ENCODE measurements at regions not wholly inside any gene's neighbourhood (a gene's known extent, or its start where the extent isn't known, plus 50 kb on each side); places are given as distances from the start of the nearest gene placed in this dataset.

DNA sequence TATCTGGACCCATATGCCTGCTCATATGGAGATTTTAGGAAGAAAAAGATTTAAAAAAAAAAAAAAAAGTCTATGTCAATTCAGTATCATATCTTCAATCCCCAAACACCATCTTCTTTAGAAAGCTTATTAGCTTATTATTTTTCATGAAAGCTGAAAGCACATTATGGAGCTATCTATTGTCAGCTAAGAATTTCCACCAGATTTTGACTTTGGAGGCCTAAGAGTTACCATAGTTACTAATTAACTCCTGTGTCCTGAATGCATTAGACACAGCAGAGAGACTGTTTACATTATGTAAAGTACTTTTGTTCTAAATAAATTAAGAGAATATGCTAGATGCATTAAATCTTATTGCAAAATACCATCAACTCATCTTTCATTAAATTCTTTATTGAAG, 255.5 kb upstream of the NRSN1 start:
- no peak overlapping the region for H3K4me3 ChIP-seq
- H3K36me3 ChIP-seq (replicated peaks in 1 of 2; ENCODE audit: insufficient read depth in 1 of 2, low read depth in 2 of 2): no peaks in the 10 kb centered on the region
- ATAC-seq: no peak
- intact Hi-C loops (cut with DNase I): no loop called here
- no peaks in the 10 kb centered on the region for H3K4me1 ChIP-seq
- H3K27ac ChIP-seq: no peak overlapping the region
- no peaks in the 10 kb centered on the region for H3K9me3 ChIP-seq
- H3K27me3 ChIP-seq: no peaks in the 10 kb centered on the region
- DNase-seq: no peak
- TF ChIP-seq, protein P1, sequence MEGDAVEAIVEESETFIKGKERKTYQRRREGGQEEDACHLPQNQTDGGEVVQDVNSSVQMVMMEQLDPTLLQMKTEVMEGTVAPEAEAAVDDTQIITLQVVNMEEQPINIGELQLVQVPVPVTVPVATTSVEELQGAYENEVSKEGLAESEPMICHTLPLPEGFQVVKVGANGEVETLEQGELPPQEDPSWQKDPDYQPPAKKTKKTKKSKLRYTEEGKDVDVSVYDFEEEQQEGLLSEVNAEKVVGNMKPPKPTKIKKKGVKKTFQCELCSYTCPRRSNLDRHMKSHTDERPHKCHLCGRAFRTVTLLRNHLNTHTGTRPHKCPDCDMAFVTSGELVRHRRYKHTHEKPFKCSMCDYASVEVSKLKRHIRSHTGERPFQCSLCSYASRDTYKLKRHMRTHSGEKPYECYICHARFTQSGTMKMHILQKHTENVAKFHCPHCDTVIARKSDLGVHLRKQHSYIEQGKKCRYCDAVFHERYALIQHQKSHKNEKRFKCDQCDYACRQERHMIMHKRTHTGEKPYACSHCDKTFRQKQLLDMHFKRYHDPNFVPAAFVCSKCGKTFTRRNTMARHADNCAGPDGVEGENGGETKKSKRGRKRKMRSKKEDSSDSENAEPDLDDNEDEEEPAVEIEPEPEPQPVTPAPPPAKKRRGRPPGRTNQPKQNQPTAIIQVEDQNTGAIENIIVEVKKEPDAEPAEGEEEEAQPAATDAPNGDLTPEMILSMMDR (IDR thresholded peaks at IDR 0.05): no peak
- TF ChIP-seq POLR2A (IDR thresholded peaks at IDR 0.05): no peak

- TF ChIP-seq, protein P1 (IDR thresholded peaks at IDR 0.05): no peak
- TF ChIP-seq POLR2A (IDR thresholded peaks at IDR 0.05): no peak
- intact Hi-C loops (cut with DNase I): no loop called here
- no peak for DNase-seq
These were observed 252.9 kb upstream of the NRSN1 start for GRCh38 chr6:23873161-23873560.

GRCh38 chr6:23875006-23875405, 251.0 kb upstream of the NRSN1 start:
- DNase-seq: no peak
- ATAC-seq: no peak
- Histone ChIP-seq H3K9me3 (no peaks in the 10 kb centered on the region), H3K4me1 (no peaks in the 10 kb centered on the region), H3K27me3 (no peaks in the 10 kb centered on the region), H3K36me3 (replicated peaks in 1 of 2; ENCODE audit: insufficient read depth in 1 of 2, low read depth in 2 of 2) (no peaks in the 10 kb centered on the region), H3K27ac (no peak overlapping the region), H3K4me3 (no peak overlapping the region)
- 70 to 79% methylated on average over 1 of the region's 1 CpG for whole genome bisulfite sequencing, 2 donors
- TF ChIP-seq, protein P1 (IDR thresholded peaks at IDR 0.05): no peak
- no peak for TF ChIP-seq POLR2A (IDR thresholded peaks at IDR 0.05)
- intact Hi-C loops (cut with DNase I): no loop called here

More at GRCh38 chr6:23873161-23873560, 252.9 kb upstream of the NRSN1 start:
- H3K27ac ChIP-seq: no peak overlapping the region
- no peak for ATAC-seq
- H3K36me3 ChIP-seq (replicated peaks in 1 of 2; ENCODE audit: insufficient read depth in 1 of 2, low read depth in 2 of 2): no peaks in the 10 kb centered on the region
- 58 to 59% methylated on average over 1 of the region's 1 CpG for WGBS, 2 donors
- no peaks in the 10 kb centered on the region for H3K4me1 ChIP-seq
- no peaks in the 10 kb centered on the region for H3K9me3 ChIP-seq
- no peaks in the 10 kb centered on the region for H3K27me3 ChIP-seq
- H3K4me3 ChIP-seq: no peak overlapping the region

- H3K4me3 ChIP-seq: no peak overlapping the region
- 63 to 66% methylated on average over 3 of the region's 3 CpGs for WGBS, 2 donors
- H3K27ac ChIP-seq: no peak overlapping the region
- no peaks in the 10 kb centered on the region for H3K27me3 ChIP-seq
- ATAC-seq: no peak
- H3K9me3 ChIP-seq: no peaks in the 10 kb centered on the region
- intact Hi-C loops (cut with DNase I): no loop called here
- H3K4me1 ChIP-seq: no peaks in the 10 kb centered on the region
- no peaks in the 10 kb centered on the region for H3K36me3 ChIP-seq (replicated peaks in 1 of 2; ENCODE audit: insufficient read depth in 1 of 2, low read depth in 2 of 2)
- TF ChIP-seq POLR2A (IDR thresholded peaks at IDR 0.05): no peak
- TF ChIP-seq, protein P1 (IDR thresholded peaks at IDR 0.05): no peak
- no peak for DNase-seq
These were observed 246.2 kb upstream of the NRSN1 start for GRCh38 chr6:23879816-23880215.

DNA sequence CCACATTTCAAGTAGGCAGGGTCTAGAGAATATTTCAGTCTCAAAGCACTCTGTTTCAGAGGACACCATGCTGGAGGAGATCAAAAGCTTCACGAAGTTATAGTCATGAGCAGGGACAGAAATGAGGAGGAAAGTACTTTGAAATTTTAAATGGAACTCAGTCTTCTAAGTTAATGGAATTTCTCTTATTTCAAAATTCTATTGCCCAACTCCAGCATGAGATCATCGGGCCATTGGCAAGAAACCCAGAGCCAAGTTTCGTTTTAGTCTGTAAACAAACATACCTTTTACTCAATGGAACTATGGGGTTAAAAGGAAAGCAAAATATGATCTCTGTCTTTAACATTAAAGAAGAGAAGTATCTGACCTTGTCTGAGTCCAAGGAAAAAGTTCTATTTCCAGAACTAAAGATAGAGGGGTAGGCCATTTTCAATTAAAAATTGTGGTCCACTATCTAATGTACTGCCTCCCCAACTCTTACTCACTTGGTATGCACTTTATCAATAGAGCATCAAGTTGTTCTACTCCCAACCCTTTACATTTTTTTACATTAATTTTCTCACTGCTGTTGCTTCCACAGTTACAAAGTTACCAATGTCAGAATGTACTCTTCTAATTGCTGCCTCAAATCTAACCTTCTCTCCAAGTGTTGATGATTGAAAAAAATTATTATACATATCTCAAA, 235.3 kb upstream of the NRSN1 start:
- H3K9me3 ChIP-seq: no peaks in the 10 kb centered on the region
- H3K27me3 ChIP-seq: no peaks in the 10 kb centered on the region
- peak in 1 of 4 donors; percentile 2 for DNase-seq
- ATAC-seq: no peak
- H3K4me3 ChIP-seq: no peak overlapping the region
- intact Hi-C loops (cut with DNase I): loop anchor here (10.0 kb wide), 1 partner anchor 64 kb away; no protein-coding TSS in a partner anchor
- 39 to 45% methylated on average over 3 of the region's 3 CpGs for WGBS, 2 donors
- TF ChIP-seq, protein P1 (IDR thresholded peaks at IDR 0.05): no peak
- TF ChIP-seq POLR2A (IDR thresholded peaks at IDR 0.05): no peak
- no peaks in the 10 kb centered on the region for H3K36me3 ChIP-seq (replicated peaks in 1 of 2; ENCODE audit: insufficient read depth in 1 of 2, low read depth in 2 of 2)
- H3K4me1 ChIP-seq: no peaks in the 10 kb centered on the region
- H3K27ac ChIP-seq: peak overlapping the region in 1 of 4 donors; percentile 33
